ENCODE measurements at regions not wholly inside any gene's neighbourhood (a gene's known extent, or its start where the extent isn't known, plus 50 kb on each side); places are given as distances from the start of the nearest gene placed in this dataset.

DNA sequence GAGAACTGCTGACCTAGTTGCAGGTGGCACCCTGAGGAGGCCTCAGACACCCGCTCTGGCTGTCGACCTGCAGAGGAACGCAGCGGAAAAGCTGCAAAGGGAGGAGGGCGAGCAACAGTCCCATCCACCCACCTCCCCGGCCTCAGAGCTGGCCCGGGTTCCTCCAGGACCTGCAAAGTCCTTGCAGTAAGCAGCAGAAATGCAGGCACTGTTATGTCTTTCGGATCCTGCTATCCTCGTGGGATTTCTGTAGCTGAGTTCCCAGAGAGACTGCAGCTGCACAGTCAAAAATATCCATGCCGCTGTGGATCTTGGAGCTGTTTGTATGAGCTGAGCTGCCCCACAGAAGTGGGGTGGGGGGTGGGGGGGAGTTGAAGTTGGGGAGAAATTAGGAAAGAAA lies 251.3 kb downstream of the ANKRD60 start:
- no peak for TF ChIP-seq EZH2 (IDR thresholded peaks at IDR 0.05; ENCODE audit: borderline replicate concordance, low read depth, low read length, poor library complexity, severe bottlenecking)
- TF ChIP-seq, protein P1, sequence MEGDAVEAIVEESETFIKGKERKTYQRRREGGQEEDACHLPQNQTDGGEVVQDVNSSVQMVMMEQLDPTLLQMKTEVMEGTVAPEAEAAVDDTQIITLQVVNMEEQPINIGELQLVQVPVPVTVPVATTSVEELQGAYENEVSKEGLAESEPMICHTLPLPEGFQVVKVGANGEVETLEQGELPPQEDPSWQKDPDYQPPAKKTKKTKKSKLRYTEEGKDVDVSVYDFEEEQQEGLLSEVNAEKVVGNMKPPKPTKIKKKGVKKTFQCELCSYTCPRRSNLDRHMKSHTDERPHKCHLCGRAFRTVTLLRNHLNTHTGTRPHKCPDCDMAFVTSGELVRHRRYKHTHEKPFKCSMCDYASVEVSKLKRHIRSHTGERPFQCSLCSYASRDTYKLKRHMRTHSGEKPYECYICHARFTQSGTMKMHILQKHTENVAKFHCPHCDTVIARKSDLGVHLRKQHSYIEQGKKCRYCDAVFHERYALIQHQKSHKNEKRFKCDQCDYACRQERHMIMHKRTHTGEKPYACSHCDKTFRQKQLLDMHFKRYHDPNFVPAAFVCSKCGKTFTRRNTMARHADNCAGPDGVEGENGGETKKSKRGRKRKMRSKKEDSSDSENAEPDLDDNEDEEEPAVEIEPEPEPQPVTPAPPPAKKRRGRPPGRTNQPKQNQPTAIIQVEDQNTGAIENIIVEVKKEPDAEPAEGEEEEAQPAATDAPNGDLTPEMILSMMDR (conservative IDR thresholded peaks at IDR 0.05; ENCODE audit: low read depth, low read length), result no peak
